CD4-positive, alpha-beta memory T cell (primary cell): ENCODE measurements at regions not wholly inside any gene's neighbourhood (a gene's known extent, or its start where the extent isn't known, plus 50 kb on each side); places are given as distances from the start of the nearest gene placed in this dataset.

Experiments
- CTCF ChIA-PET: fragments of 350-600 bp; sonication (Branson Sonifier 250); formaldehyde crosslinking; loops from one replicate; lab custom pipeline; 2021; ENCODE audit warnings: inconsistent platforms; ENCODE audit not compliant: partially characterized antibody; lab: Charles Lee
- POLR2A ChIA-PET: fragments of 350-600 bp; sonication (Branson Sonifier 250); formaldehyde crosslinking; loops from one replicate; lab custom pipeline; 2021; ENCODE audit not compliant: partially characterized antibody; lab: Charles Lee
- DNase-seq, 5 donors: peaks; one replicate each; pipeline versions ENCODE4 v3.0.0 to v3.0.0-alpha.2; 2020 to 2022; ENCODE audit warnings: mixed read lengths in 1 of 5
- H3K27ac ChIP-seq: one replicate; pipeline ENCODE4 v1.7.0; 2013; ENCODE audit warnings: low read depth, low read length
- H3K27me3 ChIP-seq: 2 replicates; pipeline ENCODE4 v1.7.0; 2013; ENCODE audit warnings: mild to moderate bottlenecking, low read length, moderate library complexity; ENCODE audit not compliant: insufficient read depth
- H3K36me3 ChIP-seq: 2 replicates; pipeline ENCODE4 v1.7.0; 2013; ENCODE audit warnings: mild to moderate bottlenecking, low read length, moderate library complexity; ENCODE audit not compliant: insufficient read depth
- H3K4me1 ChIP-seq: 2 replicates; pipeline ENCODE4 v1.7.0; 2013; ENCODE audit warnings: mild to moderate bottlenecking, low read length, moderate library complexity; ENCODE audit not compliant: insufficient read depth
- H3K4me3 ChIP-seq, 2 donors: one replicate each; pipeline ENCODE4 v1.7.0; 2013; ENCODE audit warnings: low read length in 2 of 2, mild to moderate bottlenecking in 1 of 2
- H3K9me3 ChIP-seq, 2 donors: one replicate each; pipeline ENCODE4 v1.7.0; 2013; ENCODE audit warnings: low read length in 2 of 2, control low read depth in 1 of 2; ENCODE audit not compliant: control insufficient read depth in 1 of 2
- H3K27ac Mint-ChIP-seq, 7 donors: one replicate each; pipeline ENCODE4 v1.8.0; 2020 to 2021; ENCODE audit warnings: mixed read lengths in 7 of 7, mild to moderate bottlenecking in 6 of 7, inconsistent platforms in 3 of 7, moderate library complexity in 3 of 7
- H3K27me3 Mint-ChIP-seq, 2 donors: one replicate each; pipeline ENCODE4 v1.8.0; 2020 to 2021; ENCODE audit warnings: mixed read lengths in 2 of 2
- H3K36me3 Mint-ChIP-seq, 2 donors: one replicate each; pipeline ENCODE4 v1.8.0; 2020 to 2021; ENCODE audit warnings: mixed read lengths in 2 of 2, inconsistent platforms in 1 of 2, mild to moderate bottlenecking in 1 of 2
- H3K4me1 Mint-ChIP-seq, 4 donors: one replicate each; pipeline ENCODE4 v1.8.0; 2020 to 2021; ENCODE audit warnings: mixed read lengths in 4 of 4, mild to moderate bottlenecking in 1 of 4
- H3K4me3 Mint-ChIP-seq, 8 donors: one replicate each; pipeline ENCODE4 v1.8.0; 2020 to 2021; ENCODE audit warnings: mixed read lengths in 8 of 8, mild to moderate bottlenecking in 7 of 8, moderate library complexity in 6 of 8, inconsistent platforms in 3 of 8
- H3K9me3 Mint-ChIP-seq, 8 donors: one replicate each; pipeline ENCODE4 v1.8.0; 2020 to 2021; ENCODE audit warnings: mixed read lengths in 8 of 8, mild to moderate bottlenecking in 5 of 8, inconsistent platforms in 3 of 8, moderate library complexity in 1 of 8
- intact Hi-C: fragments of 100-400 bp; cut with micrococcal nuclease; formaldehyde crosslinking; loops from one replicate; pipeline ENCODE4 v1.15.1; 2023

DNA sequence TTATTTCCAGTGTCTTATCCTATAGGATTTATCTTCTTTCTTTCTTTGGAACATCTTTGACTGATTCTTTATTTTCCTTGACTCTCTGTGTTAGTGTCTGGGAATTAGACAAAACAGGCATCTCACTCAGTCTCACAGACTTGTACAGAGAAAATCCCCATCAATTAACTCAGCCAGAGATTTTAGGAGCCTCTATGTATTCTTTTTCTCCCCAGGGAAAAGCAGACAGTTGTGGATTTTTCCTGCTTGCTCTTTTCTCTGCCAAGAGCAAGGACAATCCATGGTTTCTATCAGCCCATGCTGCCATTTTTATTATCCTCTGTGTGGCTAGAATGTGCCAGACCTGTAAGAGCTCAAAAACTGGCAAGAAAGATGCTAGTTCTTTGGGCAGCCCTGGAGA lies 595.1 kb downstream of the SNAPC1 start:
- H3K36me3 Mint-ChIP-seq, result peaks cover under 1 to 6% of the 10 kb centered on the region in 2 donors

DNA sequence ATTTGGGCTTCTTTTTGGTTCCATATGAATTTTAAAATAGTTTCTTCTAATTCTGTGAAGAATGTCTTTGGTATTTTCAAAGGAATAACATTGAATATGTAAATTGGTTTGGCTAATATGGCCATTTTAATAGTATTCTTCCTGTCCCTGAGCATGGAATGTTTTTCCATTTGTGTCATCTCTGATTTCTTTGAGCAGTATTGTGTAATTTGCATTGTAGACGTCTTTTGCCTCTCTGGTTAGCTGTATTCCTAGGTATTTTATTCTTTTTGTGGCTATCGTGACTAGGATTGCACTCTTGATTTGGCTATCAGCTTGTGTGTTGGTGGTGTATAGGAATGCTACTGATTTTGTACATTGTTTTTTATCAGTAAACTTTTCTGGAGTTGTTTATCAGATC lies 601.9 kb downstream of the SNAPC1 start:
- no peak overlapping the region for H3K27ac ChIP-seq
- no peak overlapping the region for H3K4me3 ChIP-seq
- Mint-ChIP-seq H3K4me1 (no peaks in the 10 kb centered on the region), H3K9me3 (peaks cover 0 to 11% (median 4%) of the 10 kb centered on the region in 8 donors), H3K27ac (no peak overlapping the region), H3K36me3 (no peaks in the 10 kb centered on the region), H3K4me3 (no peak overlapping the region), H3K27me3 (no peaks in the 10 kb centered on the region)
- intact Hi-C loops, result no loop called here
- ChIA-PET CTCF (no interaction called here), POLR2A (no interaction called here)
- H3K9me3 ChIP-seq, result no peaks in the 10 kb centered on the region
- H3K27me3 ChIP-seq, result no peaks in the 10 kb centered on the region
- no peaks in the 10 kb centered on the region for H3K4me1 ChIP-seq
- DNase-seq, result no peak
- H3K36me3 ChIP-seq, result no peaks in the 10 kb centered on the region

More for the DNA sequence above, 595.1 kb downstream of the SNAPC1 start:
- Mint-ChIP-seq H3K27me3 (no peaks in the 10 kb centered on the region), H3K4me3 (no peak overlapping the region), H3K9me3 (peaks cover 6 to 46% (median 28%) of the 10 kb centered on the region in 8 donors), H3K27ac (no peak overlapping the region), H3K4me1 (no peaks in the 10 kb centered on the region)
- Histone ChIP-seq H3K4me3 (no peak overlapping the region), H3K27ac (no peak overlapping the region), H3K4me1 (no peaks in the 10 kb centered on the region), H3K27me3 (no peaks in the 10 kb centered on the region), H3K36me3 (no peaks in the 10 kb centered on the region), H3K9me3 (peaks cover 0 to 1% of the 10 kb centered on the region in 2 donors)
- intact Hi-C loops, result no loop called here
- ChIA-PET POLR2A (no interaction called here), CTCF (no interaction called here)
- DNase-seq, result no peak

DNA sequence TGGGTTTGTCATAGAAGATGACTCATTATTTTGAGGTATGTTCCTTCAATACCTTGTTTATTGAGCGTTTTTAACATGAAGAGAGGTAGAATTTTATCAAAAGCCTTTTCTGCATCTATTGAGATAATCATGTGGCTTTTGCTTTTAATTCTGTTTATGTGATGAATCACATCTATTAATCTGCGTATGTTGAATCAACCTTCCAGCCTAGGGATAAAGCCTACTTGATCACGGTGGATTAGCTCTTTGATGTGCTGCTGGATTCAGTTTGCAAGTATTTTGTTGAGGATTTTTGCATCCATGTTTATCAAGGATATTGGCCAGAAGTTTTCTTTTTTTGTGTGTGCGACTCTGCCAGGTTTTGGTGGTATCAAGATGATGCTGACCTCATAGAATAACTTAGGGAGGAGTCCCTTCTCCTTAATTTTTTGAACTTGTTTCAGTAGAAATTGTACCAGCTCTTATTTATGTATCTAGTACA lies 602.6 kb downstream of the SNAPC1 start:
- intact Hi-C loops, result no loop called here
- no peak for DNase-seq

DNA sequence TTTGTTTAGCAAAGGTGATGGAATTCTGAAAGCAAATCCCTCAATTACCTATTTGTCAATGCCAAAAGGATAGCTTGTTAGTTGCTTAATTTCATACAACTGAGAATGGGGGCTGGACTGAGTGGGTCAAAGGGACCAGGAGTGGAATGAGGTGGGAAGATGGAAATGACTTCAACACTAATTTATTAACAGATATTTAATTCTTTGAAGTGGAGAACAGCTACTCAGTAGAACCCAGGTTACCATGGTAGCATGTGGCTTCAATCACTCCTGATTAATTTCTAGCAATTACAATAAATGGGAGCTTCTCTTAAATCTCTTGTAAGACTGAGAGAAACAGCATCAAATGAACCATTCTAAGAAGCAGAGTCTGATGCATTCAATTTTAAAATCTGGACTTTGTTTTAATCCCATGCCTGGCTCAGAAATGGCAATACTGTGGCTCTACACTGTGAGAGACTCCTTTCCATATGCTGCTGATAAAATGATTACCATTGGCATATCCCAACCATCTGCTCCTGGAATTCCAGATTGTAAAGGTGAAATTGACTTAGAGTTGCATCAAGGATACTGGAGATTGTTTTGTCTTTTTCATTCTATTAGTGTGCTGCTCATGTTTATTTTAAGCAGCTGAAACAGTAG lies 607.8 kb downstream of the SNAPC1 start:
- H3K4me1 ChIP-seq, result no peaks in the 10 kb centered on the region
- no peak overlapping the region for H3K27ac Mint-ChIP-seq
- H3K9me3 ChIP-seq, result no peaks in the 10 kb centered on the region
- H3K9me3 Mint-ChIP-seq, result peaks cover 0 to 9% (median 1%) of the 10 kb centered on the region in 8 donors
- no peaks in the 10 kb centered on the region for H3K4me1 Mint-ChIP-seq
- no peaks in the 10 kb centered on the region for H3K36me3 ChIP-seq
- H3K27me3 ChIP-seq, result no peaks in the 10 kb centered on the region
- ChIA-PET CTCF (no interaction called here), POLR2A (no interaction called here)
- intact Hi-C loops, result no loop called here
- no peak for DNase-seq
- H3K27me3 Mint-ChIP-seq, result no peaks in the 10 kb centered on the region
- no peaks in the 10 kb centered on the region for H3K36me3 Mint-ChIP-seq
- no peak overlapping the region for H3K27ac ChIP-seq
- H3K4me3 Mint-ChIP-seq, result no peak overlapping the region
- H3K4me3 ChIP-seq, result no peak overlapping the region

More for the DNA sequence above, 602.6 kb downstream of the SNAPC1 start:
- H3K36me3 ChIP-seq, result no peaks in the 10 kb centered on the region
- no peak overlapping the region for H3K27ac ChIP-seq
- no peaks in the 10 kb centered on the region for H3K27me3 ChIP-seq
- H3K4me1 ChIP-seq, result no peaks in the 10 kb centered on the region
- Mint-ChIP-seq H3K36me3 (no peaks in the 10 kb centered on the region), H3K4me1 (no peaks in the 10 kb centered on the region), H3K27me3 (no peaks in the 10 kb centered on the region), H3K27ac (no peak overlapping the region), H3K4me3 (no peak overlapping the region), H3K9me3 (peaks cover 0 to 11% (median 4%) of the 10 kb centered on the region in 8 donors)
- CTCF ChIA-PET, result no interaction called here
- H3K4me3 ChIP-seq, result no peak overlapping the region
- H3K9me3 ChIP-seq, result no peaks in the 10 kb centered on the region
- POLR2A ChIA-PET, result no interaction called here

DNA sequence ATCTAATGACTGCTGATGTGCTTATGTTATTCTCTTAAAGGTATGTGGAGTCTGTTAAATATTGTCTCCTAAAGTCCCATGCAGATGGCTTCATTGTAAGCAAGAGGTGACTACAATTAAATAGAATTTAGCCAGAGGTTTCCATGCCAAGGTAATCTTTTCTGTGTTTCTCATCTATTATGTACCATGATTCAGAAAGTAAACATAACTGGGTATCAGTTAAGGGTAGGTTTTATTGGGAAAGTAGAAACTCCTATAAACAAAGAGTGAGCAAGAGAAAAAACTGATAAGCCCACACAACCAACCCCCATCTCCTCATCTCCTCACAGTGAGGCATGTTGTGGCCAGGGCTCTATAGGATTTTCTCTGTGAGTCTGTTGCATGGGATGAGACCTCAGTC lies 611.7 kb downstream of the SNAPC1 start:
- no peak for DNase-seq
- H3K9me3 Mint-ChIP-seq, result peaks cover 0 to 15% (median 10%) of the 10 kb centered on the region in 8 donors
- Histone ChIP-seq H3K4me3 (no peak overlapping the region), H3K27me3 (no peaks in the 10 kb centered on the region), H3K36me3 (no peaks in the 10 kb centered on the region), H3K9me3 (no peaks in the 10 kb centered on the region), H3K27ac (no peak overlapping the region), H3K4me1 (no peaks in the 10 kb centered on the region)
- H3K4me1 Mint-ChIP-seq, result no peaks in the 10 kb centered on the region
- H3K27ac Mint-ChIP-seq, result no peak overlapping the region
- H3K4me3 Mint-ChIP-seq, result no peak overlapping the region
- H3K36me3 Mint-ChIP-seq, result no peaks in the 10 kb centered on the region
- H3K27me3 Mint-ChIP-seq, result no peaks in the 10 kb centered on the region
- intact Hi-C loops, result no loop called here
- ChIA-PET CTCF (no interaction called here), POLR2A (no interaction called here)

DNA sequence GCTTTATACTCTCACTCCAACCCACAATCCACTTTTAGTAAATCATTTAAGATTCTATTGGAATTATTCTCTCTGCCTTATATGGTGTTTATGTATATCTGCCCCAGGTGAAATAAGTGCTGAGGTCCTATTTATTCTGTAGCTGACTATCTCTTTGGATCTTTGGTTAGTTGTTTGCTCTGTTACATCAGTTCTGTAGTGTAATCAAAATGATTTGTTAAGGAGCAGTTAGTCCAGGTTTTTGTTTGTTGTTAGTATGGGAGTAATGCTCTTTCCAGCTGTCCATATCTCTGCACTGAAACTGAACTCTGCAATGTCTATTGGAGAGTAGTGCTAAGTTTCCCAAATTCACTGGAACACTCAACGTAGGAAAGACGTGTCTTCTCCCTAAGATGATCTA lies 615.8 kb downstream of the SNAPC1 start:
- CTCF ChIA-PET, result no interaction called here
- Histone ChIP-seq H3K27ac (no peak overlapping the region), H3K4me3 (no peak overlapping the region), H3K36me3 (no peaks in the 10 kb centered on the region), H3K9me3 (no peaks in the 10 kb centered on the region), H3K4me1 (no peaks in the 10 kb centered on the region), H3K27me3 (no peaks in the 10 kb centered on the region)
- peaks cover 0 to 15% (median 11%) of the 10 kb centered on the region in 8 donors for H3K9me3 Mint-ChIP-seq
- POLR2A ChIA-PET, result no interaction called here
- no peak overlapping the region for H3K4me3 Mint-ChIP-seq
- DNase-seq, result no peak
- H3K4me1 Mint-ChIP-seq, result no peaks in the 10 kb centered on the region
- H3K27me3 Mint-ChIP-seq, result no peaks in the 10 kb centered on the region
- no peak overlapping the region for H3K27ac Mint-ChIP-seq
- intact Hi-C loops, result no loop called here
- H3K36me3 Mint-ChIP-seq, result no peaks in the 10 kb centered on the region

DNA sequence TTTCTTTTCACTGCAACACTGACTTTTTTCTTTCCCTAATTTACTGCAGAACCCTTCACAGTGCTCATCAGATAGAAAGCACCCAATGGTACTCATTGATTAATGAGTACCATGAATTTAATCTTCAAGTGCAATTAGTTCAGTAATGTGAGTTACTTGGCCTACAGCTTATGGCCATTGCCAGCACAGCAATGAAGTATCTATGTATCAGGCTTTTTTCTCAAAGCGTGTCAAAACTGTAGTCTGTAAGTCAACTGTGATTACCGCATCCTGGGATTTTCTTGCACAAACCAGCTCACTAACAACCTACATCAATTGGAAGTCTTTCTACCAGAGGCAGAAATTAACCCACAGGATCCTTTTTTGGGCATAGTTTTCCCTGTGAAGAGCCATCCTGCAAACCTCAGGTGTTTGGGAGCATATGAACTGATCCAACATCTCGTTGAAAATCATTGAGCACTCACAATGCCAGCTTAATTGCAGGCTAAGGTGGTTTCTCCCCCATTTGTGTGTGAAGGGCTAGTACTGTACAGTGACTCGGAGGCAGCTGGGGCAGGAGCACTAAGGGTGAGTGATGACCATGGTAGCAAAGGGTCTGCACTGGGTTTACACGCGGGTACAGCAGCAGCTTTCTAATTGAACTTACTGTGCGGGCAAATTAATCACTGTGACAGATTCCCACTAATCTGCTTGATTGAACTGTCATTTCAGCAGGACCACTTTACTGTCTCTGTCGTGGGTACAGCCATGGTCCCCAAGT lies 619.3 kb downstream of the SNAPC1 start:
- H3K36me3 ChIP-seq, result no peaks in the 10 kb centered on the region
- no peaks in the 10 kb centered on the region for H3K9me3 ChIP-seq
- CTCF ChIA-PET, result no interaction called here
- intact Hi-C loops, result no loop called here
- POLR2A ChIA-PET, result no interaction called here
- Mint-ChIP-seq H3K4me3 (no peak overlapping the region), H3K27me3 (no peaks in the 10 kb centered on the region), H3K9me3 (peaks cover 0 to 26% (median 15%) of the 10 kb centered on the region in 8 donors), H3K36me3 (no peaks in the 10 kb centered on the region), H3K4me1 (no peaks in the 10 kb centered on the region), H3K27ac (no peak overlapping the region)
- no peak overlapping the region for H3K4me3 ChIP-seq
- no peaks in the 10 kb centered on the region for H3K4me1 ChIP-seq
- DNase-seq, result no peak
- H3K27me3 ChIP-seq, result no peaks in the 10 kb centered on the region
- H3K27ac ChIP-seq, result no peak overlapping the region
